GM21529 (cell line): ENCODE measurements at regions not wholly inside any gene's neighbourhood (a gene's known extent, or its start where the extent isn't known, plus 50 kb on each side); places are given as distances from the start of the nearest gene placed in this dataset.

Experiments
- ATAC-seq: cut with Tn5 transposase; IDR thresholded peaks from one replicate; pipeline ENCODE4 v1.9.1; 2021; ENCODE audit not compliant: unreplicated experiment

GRCh38 chr10:131444286-131444685 lies 132.8 kb upstream of the TCERG1L start:
- no peak for ATAC-seq

DNA sequence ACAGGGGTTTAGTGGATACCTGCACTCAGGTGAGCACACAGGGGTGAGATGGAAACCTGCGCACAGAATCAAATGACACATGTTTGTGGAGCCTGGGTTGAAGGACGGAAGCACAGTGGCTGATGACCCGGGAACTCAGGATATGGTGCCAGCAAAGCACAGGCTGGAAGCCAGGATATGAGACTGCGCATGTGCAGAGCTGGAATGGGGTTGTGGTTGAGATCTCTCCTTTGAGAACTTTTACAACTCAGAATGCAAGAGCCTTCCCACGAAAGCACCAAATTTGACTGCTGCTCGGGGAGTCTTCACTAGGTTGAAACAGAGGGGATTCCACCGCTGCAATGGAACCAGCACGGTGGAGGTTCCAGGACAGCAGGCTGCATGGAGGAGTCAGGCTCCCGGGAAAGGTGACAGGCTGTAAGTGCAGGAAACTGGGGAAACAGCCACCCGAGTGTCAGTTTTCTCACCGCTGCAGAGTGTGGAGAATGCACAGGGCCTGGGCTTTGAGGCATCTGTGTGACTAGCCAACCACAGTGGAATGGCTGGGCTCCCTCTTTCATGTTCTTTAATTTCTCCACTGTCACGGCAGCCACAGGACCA lies 133.4 kb upstream of the TCERG1L start:
- no peak for ATAC-seq

DNA sequence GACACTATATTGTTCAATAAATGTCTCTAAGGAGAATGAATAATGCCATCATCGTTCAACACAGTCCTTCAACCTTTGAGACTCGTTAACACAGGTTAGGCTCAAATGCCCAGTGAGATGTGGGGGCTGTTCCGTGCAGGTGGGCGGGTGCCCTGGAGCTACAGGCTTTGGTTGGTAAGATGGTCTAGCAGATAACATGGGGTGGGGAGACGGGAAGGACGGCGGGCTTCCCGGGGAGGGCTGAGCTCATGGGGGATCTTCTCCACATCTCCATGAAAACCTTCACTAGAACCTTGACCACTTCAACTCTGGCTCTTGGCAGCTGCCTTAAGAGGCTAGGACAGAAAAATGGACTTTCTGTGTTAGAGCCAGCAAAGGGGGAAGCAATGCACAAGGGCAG lies 134.1 kb upstream of the TCERG1L start:
- no peak for ATAC-seq

- ATAC-seq, result no peak
These were observed 134.7 kb upstream of the TCERG1L start for GRCh38 chr10:131446171-131446570.

- ATAC-seq, result no peak
These were observed 136.7 kb upstream of the TCERG1L start for GRCh38 chr10:131448171-131448570.

- no peak for ATAC-seq
These were observed 137.4 kb upstream of the TCERG1L start for GRCh38 chr10:131448883-131449282.

DNA sequence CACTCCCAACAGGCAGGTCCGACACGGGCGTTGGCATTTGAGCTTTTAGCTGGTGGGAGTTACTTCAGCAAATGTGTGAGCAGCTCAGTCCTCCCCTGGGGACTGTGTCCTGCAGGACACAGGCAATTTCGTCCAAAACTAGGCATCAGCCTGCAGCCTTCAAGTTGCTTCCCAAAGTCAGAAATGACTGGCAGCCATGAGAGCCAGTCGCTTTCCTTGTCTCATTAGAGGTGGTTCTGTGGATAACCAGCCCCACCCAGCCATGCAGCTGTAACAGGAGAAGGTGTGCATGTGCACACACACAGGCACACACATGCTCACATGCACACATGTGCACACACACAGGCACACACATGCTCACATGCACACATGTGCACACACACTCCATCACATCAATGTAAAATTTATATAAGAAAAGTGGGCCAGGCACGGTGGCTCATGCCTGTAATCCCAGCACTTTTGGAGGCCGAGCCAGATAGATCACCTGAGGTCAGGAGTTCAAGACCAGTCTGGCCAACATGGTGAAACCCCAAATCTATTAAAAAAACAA lies 138.8 kb upstream of the TCERG1L start:
- no peak for ATAC-seq

DNA sequence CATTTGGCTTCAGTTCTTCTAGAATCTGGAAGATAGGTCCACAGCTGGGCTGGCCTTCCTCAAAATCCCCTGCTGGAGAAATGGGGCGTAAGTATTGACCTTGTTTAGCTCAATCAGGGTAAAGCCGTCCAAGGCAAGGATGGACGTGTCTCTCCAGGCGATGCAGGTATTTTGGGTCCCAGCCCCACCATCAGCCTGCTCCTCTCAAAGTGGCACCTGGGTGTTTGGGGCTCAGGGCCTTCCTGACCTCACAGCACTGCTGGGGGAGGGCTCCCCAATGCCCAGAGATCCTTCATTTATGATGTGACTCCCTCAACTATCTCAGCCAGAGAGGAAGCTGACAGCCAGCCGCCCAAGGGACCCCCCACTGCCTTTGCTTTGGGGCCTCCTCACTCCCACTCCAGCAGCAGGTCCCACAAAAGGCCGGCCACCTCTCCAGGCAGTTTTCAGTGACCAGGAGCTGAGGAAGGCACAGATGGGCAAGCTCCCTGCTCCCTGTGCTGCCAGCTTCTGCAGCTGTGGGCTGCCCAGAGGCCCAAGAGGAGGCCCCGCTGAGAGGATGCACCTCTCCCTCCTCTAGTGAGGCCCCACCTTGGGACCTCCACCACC lies 140.0 kb upstream of the TCERG1L start:
- ATAC-seq, result no peak

- no peak for ATAC-seq
These were observed 141.6 kb upstream of the TCERG1L start for GRCh38 chr10:131452926-131453720.

GRCh38 chr10:131453721-131454634 lies 142.5 kb upstream of the TCERG1L start:
- no peak for ATAC-seq

GRCh38 chr10:131456411-131456810 lies 144.9 kb upstream of the TCERG1L start:
- no peak for ATAC-seq

GRCh38 chr10:131461093-131461492 lies 149.6 kb upstream of the TCERG1L start:
- no peak for ATAC-seq

- no peak for ATAC-seq
These were observed 153.3 kb upstream of the TCERG1L start for GRCh38 chr10:131464789-131465188.

- ATAC-seq, result no peak
These were observed 158.0 kb upstream of the TCERG1L start for GRCh38 chr10:131469551-131469950.

DNA sequence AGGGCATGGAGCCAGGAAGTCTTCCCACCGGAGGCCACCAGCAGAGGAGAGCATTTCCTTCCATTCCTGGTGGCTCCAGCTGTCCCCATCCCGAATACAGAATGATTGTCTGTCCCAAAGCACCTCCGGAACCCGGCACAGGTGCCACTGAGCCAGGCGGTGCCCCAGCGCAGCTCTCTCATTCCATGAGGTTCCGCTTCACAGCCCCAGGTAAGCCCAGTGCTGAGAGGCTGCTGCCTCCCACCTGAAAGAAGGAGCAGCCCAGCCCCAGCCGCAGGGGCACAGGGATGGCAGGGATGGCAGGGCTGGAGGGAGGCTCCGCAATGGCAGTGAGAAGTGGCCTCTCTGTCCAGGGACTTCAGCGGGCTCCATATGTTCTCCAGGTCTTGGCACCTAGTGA lies 162.1 kb upstream of the TCERG1L start:
- no peak for ATAC-seq

DNA sequence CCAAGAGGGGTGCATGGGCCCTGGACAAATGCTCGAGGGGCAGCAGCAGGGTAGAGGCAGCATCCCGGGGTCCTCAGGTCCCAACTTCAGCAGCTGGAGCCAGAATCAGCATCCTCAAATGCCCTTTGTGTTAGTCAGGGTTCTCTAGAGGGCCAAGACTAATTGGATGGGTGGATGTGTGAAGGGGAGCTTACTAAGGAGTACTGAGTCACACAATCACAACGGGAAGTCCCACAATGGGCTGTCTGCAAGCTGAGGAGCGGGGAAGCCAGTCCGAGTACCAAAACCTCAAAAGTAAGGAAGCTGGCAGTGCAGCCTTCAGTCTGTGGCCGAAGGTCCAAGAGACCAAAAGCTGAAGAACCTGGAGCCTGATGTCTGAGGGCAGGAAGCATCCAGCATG lies 162.9 kb upstream of the TCERG1L start:
- no peak for ATAC-seq

- ATAC-seq, result no peak
These were observed 163.5 kb upstream of the TCERG1L start for GRCh38 chr10:131475043-131475442.

- ATAC-seq, result no peak
These were observed 164.3 kb upstream of the TCERG1L start for GRCh38 chr10:131475803-131476202.

DNA sequence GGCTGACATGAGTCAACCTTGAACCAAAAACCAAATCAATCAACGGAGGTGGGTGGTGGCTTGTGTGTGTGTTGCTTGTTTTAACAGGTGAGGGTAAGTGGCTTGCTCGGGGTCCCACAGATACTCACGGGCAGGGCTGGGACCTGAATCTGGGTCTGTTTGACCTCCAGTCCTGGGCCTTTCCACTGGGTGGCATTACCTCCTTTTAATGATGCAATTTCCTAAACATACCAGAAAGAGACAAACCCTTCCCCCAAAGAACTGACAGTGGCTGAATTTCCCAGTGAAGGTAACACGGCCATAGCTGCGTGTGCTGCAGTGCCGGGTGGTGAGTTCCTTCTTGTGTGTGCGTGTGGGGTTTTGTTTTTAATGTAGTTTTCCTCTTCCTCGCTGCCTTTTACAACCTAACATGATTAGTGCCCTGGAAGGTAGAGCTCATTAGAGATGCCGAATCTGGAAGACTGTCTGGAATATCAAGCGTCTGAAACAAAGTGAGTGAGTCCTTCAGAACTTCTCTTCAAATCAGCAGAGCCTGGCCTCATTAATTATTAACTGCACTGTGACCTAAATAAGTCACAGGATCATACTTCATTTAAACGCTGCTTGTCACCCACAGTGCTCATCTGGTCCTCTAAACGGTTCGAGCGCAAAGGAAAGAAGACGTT lies 166.1 kb upstream of the TCERG1L start:
- no peak for ATAC-seq

GRCh38 chr10:131478377-131478989 lies 167.0 kb upstream of the TCERG1L start:
- no peak for ATAC-seq
